ENCODE measurements at regions not wholly inside any gene's neighbourhood (a gene's known extent, or its start where the extent isn't known, plus 50 kb on each side); places are given as distances from the start of the nearest gene placed in this dataset.

- Histone ChIP-seq H3K18ac (ENCODE audit: extremely low read depth, low read length) (no peak overlapping the region), H4K20me1 (replicated peaks in 1 of 2; ENCODE audit: control insufficient read depth in 1 of 2, insufficient read depth in 2 of 2, low read length in 2 of 2) (no peaks in the 10 kb centered on the region), H2BK15ac (ENCODE audit: low read length) (no peak overlapping the region), H3K23ac (ENCODE audit: insufficient read length) (no peak overlapping the region), H3K23me2 (ENCODE audit: low read depth, low read length) (no peaks in the 10 kb centered on the region), H3K9ac (replicated peaks in 1 of 4; ENCODE audit: extremely low read depth in 1 of 4, low read depth in 3 of 4, low read length in 3 of 4) (no peak overlapping the region), H3K4me3 (ENCODE audit: extremely low read depth in 1 of 4, insufficient read depth in 2 of 4, low read depth in 3 of 4, low read length in 4 of 4) (no peak overlapping the region), H3K4me2 (ENCODE audit: insufficient read depth in 1 of 2, low read depth in 2 of 2, low read length in 2 of 2) (no peak overlapping the region), H3K9me3 (ENCODE audit: insufficient read depth in 2 of 2, low read depth in 1 of 2, low read length in 1 of 2) (no peaks in the 10 kb centered on the region), H4K91ac (replicated peaks; ENCODE audit: insufficient read length, low read length) (no peak overlapping the region), H2AFZ (ENCODE audit: low read length) (no peak overlapping the region), H2AK5ac (ENCODE audit: low read depth, low read length) (no peak overlapping the region), H3K14ac (ENCODE audit: insufficient read length) (no peak overlapping the region), H2BK120ac (replicated peaks; ENCODE audit: low read depth, low read length) (no peak overlapping the region), H3K4ac (replicated peaks; ENCODE audit: insufficient read length, low read depth, low read length) (no peak overlapping the region), H2BK20ac (ENCODE audit: low read length) (no peak overlapping the region), H4K8ac (ENCODE audit: extremely low read depth, insufficient read depth, low read length) (no peak overlapping the region), H4K5ac (ENCODE audit: insufficient read length, low read depth, low read length) (no peak overlapping the region), H3K79me2 (ENCODE audit: control insufficient read depth in 1 of 2, insufficient read depth in 2 of 2, low read length in 2 of 2) (no peaks in the 10 kb centered on the region), H3K27ac (ENCODE audit: low read depth, low read length) (no peak overlapping the region), H3K4me1 (replicated peaks in 1 of 4; ENCODE audit: control insufficient read depth in 3 of 4, insufficient read depth in 4 of 4, low read length in 3 of 4) (0 out of 7 replicates have a peak, but pooled peaks cover 0 to 4% (median 0%) of the 10 kb centered on the region in 4 experiments), H2BK12ac (ENCODE audit: low read depth, low read length) (no peak overlapping the region), H3K27me3 (replicated peaks in 1 of 4; ENCODE audit: control insufficient read depth in 3 of 4, extremely low read depth in 1 of 4, insufficient read depth in 3 of 4, low read length in 3 of 4) (no peaks in the 10 kb centered on the region), H3K56ac (replicated peaks; ENCODE audit: insufficient read length, low read depth, low read length) (no peak overlapping the region), H3K36me3 (ENCODE audit: control insufficient read depth in 2 of 4, insufficient read depth in 4 of 4, low read length in 3 of 4) (no peaks in the 10 kb centered on the region), H3K79me1 (ENCODE audit: low read depth, low read length) (no peaks in the 10 kb centered on the region), H2BK5ac (ENCODE audit: low read depth, low read length) (no peak overlapping the region)
- DNase-seq (ENCODE audit: low read depth in 1 of 2, low spot score in 2 of 2), result no peak
- POLR2A ChIA-PET (ENCODE audit: partially characterized antibody), result no interaction called here
- CTCF ChIA-PET (ENCODE audit: partially characterized antibody), result no interaction called here
- FAIRE-seq, result no peak
- 95% methylated on average over 1 of the region's 1 CpG; no CpG with 5 or more reads in 1 of the 2 experiments for WGBS, 2 experiments (ENCODE audit: extremely low coverage in 1 of 2, insufficient coverage in 1 of 2, insufficient read length in 1 of 2, insufficient replicate concordance in 2 of 2, low coverage in 1 of 2, low lambda C conversion rate in 2 of 2, missing lambda C conversion rate in 1 of 2)
- TF ChIP-seq JUN (IDR thresholded peaks at IDR 0.05; ENCODE audit: low read depth, low read length) (no peak), SIX5 (IDR thresholded peaks at IDR 0.05; ENCODE audit: low read depth, low read length) (no peak), SIRT6 (IDR thresholded peaks at IDR 0.05; ENCODE audit: low read length) (no peak), BACH1 (IDR thresholded peaks at IDR 0.05; ENCODE audit: low read length) (no peak), POU5F1 (IDR thresholded peaks at IDR 0.05; ENCODE audit: low read depth, low read length) (no peak), CTBP2 (IDR thresholded peaks at IDR 0.05; ENCODE audit: borderline replicate concordance, insufficient read depth, insufficient read length, low read length) (no peak)
Observed at GRCh38 chr7:46784732-46785131, 797.2 kb downstream of the TNS3 start.

Data from H1 (cell line).